HK-2 (cell line): ENCODE measurements at regions not wholly inside any gene's neighbourhood (a gene's known extent, or its start where the extent isn't known, plus 50 kb on each side); places are given as distances from the start of the nearest gene placed in this dataset.
"Not testable (repeated sequence)": the region's sequence is repeated elsewhere in the genome, so short reads cannot be mapped to it uniquely, and the experiment has no call there.

Experiments
- DNase-seq: peaks from one replicate; pipeline ENCODE4 v3.0.0-alpha.2; 2018; ENCODE audit not compliant: unreplicated experiment

GRCh38 chr1:30095051-30095450 lies 628.3 kb downstream of the MATN1 start:
- DNase-seq: no peak

DNA sequence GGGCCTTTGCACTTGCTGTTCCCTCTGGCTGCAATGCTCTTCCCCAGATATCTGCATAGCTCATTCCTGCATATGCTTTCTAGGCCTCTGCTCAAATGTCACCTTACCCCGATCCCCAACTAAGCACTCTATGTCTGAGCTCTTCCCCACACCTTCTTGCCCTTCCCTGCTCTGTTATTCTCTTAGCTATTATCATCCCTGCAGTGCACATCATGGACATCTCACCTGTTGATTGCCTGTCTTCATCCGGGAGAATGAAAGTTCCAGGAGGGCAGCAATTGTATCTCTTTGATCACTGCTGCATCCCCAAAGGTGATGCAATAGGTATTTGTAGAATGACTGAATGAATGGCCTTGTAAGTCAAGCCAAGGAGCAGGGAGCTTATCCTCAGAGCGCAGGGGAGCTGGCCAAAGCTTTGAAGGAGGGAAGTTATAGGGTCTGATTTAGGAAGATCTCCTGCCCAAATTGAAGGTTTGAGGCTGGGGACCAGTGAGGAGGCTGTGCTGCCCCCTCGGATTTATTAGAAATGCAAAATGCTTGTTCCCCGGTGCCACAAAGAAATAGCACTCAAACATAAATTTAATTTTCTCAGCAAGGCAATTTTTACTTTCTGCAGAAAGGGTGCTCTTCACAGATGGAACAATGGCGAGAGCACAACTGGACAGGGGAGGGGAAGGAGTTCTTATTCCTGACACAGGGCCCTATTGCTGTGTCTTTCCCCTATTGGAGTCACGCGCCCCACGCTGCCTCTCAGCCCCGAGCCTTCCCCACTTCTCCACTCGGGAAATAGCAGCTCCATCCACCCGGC lies 631.1 kb downstream of the MATN1 start:
- no peak for DNase-seq

- no peak for DNase-seq
These were observed 633.1 kb downstream of the MATN1 start for GRCh38 chr1:30090162-30090820.

DNA sequence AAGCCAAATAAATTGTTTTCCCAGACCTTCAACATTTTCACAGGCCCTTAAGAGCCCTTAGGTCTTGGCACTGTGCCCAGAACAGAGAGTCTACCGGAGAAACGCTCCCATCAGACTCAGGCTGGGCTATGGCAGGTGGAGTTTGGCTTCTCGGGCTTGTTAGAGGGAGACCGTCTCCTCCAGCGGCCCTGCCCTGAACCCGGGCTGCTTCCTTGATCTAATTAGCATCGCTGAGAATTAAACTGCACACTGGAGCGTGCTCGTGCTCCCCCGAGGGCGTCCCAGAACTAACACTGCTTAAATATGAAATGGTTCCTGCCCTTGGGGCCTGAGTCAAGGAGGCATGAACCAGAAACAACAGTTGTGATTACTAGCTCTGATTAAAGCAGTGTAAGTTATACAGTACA lies 634.4 kb downstream of the MATN1 start:
- DNase-seq: no peak

DNA sequence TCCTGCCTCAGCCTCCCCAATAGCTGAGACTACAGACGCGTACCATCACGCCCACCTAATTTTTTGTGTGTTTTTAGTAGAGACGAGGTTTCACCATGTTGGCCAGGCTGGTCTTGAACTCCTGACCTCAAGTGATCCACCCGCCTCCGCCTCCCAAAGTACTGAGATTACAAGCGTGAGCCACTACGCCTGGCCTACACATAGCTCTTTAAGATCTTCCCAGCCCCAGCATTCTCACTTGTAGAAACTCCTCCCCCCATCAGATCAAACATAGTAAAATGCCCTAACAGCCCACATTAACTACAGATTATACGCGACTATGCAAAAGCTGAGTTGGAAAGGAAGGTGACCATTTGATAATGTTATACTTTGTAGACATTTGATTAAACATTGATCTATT lies 634.8 kb downstream of the MATN1 start:
- no peak for DNase-seq

- no peak for DNase-seq
These were observed 635.9 kb downstream of the MATN1 start for GRCh38 chr1:30087465-30087864.

DNA sequence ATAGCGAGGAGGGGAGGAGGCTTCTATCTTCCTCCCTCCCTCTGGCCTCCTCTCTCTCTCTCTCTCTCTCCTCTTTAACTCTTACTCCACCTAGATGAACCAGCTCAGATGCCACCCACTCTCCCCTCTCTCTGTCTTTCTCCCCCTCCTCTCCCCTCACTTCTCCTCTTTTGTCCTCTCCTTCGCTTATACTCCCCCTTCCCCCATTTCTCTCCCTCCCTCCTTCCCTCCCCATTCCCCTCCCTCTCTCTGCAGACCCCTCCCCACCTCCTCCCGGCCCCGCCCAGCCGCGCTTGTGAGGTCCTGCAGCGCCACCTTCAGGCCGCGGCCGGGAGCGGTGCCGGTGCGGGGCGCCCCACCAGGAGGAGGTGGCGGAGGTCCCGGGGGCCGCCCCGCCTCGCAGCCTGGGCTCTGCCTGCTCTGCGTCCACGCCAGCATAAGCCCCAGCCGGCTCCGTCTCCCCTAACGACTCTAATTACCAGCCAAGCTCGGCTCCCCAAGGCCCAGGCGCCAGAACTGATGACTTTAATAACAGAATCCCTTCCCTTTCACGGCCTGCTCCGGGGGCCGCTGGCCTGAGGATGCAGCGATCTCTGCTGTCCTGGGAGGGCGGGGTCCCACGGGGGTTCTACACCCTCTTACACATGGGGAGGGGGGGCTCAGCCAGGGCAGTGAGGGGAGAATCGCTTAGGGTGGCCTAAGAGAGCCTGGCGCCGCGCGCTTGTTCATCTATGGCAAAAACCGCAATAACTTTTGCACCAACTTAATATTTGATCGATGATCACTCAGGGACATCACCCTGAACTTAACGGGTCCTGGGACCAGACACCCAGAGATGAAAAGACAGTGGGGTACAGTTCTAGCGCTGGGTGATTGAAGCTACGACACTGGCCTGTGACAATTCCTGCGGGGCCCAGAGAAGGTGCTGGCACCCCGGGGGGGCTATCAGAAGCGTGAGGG lies 637.3 kb downstream of the MATN1 start:
- no peak for DNase-seq

DNA sequence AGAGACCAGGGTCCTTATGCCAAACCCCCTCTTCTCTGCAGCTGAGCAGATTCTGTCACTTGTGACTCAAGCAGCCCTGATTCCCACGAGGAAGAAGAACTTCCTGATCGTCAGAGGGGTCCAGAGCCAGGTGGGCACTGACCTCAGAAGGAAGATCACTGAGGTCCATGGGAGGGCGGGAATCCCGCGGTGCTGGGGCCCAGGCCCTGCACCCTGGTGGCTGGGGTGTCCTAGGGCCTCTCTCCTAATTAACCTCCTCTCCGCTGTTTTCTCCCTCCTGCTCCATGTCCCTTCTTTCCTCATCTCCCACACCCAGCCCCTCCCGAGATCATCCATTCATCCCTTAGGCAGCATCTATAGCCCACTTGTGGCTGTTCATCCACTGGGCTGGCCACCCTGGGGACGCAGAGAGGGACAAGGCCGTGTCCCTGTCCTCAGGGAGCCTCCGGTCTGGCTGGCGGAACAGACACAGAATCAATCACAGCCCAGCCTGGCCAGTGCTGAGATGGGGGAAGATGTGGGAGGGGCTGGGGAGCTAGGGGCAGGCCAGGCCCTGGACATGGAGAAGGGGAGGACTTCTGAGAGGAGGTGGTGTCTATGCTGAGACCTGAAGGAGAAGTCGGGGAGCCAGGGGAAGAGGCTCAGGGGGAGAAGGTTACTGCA lies 638.3 kb downstream of the MATN1 start:
- no peak for DNase-seq

GRCh38 chr1:30083800-30084464 lies 639.5 kb downstream of the MATN1 start:
- peak; percentile 31 for DNase-seq

DNA sequence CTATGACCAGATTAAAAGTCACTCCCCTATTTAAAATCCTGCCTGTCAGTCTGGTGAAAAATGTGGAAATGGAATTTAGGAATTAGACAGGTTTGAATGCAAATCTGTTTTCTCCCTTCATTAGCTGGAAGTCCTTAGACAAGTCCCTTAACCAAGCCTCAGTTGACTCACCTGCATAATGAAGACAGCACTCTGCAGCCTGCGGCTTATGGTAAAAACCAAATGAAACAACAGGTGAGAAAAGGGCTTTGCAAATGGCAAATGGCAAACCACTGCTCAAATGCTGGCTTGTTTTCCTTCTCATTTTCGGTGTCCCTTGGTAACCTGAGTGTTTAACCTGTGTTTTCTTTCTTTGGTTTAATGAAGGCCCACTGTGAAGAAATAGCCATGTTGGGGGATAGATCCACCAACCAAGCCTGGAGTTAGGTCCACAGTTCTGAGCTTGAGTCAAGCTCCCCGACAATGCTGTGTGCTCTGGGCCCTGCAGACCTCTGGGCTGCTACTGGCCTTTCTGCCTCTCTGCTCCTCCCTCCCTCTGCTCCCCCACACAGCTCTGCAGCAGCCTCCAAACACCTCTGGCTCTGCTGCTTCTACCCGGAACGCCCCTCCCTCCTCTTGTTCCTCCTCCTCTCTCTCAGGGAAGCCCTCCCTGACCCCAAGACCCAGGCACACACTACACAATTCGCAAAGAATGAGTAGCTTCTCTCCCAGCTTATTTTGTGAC lies 641.8 kb downstream of the MATN1 start:
- no peak for DNase-seq

DNA sequence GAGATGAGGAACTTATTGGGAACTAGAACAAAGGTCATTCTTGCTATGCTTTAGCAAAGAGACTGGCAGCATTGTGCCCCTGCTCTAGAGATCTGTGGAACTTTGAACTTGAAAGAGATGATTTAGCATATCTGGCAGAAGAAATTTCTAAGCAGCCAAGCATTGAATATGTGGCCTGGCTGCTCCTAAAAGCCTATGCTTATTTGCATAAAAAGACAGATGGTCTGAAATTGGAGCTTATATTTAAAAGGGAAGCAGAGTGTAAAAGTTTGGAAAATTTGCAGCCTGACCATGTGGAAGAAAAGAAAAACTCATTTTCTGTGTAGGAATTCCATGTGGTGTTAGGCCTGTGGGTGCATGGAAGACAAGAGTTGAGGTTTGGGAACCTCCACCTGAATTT lies 647.5 kb downstream of the MATN1 start:
- not testable (repeated sequence) for DNase-seq

GRCh38 chr1:30068787-30069472 lies 654.5 kb downstream of the MATN1 start:
- no peak for DNase-seq

GRCh38 chr1:30064547-30064946 lies 658.8 kb downstream of the MATN1 start:
- no peak for DNase-seq

DNA sequence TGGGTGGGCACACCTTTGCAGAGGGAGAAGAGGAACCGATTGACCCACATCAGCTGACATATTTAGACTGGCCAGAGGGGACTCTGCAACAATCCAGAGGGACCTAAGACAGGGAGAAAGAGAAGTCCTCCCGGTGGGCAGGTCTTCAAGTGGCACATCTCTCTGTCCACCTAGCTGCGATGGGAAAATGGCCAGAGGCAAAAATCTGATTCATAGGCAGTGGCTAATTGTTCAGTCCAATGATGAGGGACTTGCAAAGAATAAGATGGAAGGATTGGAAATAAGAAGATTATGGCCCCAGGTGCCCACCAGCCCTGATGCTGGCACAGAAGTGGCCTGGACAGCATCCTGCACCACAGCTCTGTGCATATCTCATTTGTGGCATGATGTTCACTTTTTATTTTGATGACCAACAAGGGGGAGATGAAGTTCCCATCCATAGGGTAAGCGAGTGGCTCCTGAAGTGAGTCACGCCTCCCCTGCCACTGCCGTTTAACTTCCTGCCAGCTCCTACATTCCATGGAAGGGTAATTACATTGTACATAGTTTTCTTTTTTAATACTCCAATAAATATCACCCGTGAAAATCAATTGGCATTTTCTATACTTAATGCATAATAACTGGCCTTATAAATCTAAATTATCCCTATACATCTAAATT lies 659.6 kb downstream of the MATN1 start:
- DNase-seq: no peak

DNA sequence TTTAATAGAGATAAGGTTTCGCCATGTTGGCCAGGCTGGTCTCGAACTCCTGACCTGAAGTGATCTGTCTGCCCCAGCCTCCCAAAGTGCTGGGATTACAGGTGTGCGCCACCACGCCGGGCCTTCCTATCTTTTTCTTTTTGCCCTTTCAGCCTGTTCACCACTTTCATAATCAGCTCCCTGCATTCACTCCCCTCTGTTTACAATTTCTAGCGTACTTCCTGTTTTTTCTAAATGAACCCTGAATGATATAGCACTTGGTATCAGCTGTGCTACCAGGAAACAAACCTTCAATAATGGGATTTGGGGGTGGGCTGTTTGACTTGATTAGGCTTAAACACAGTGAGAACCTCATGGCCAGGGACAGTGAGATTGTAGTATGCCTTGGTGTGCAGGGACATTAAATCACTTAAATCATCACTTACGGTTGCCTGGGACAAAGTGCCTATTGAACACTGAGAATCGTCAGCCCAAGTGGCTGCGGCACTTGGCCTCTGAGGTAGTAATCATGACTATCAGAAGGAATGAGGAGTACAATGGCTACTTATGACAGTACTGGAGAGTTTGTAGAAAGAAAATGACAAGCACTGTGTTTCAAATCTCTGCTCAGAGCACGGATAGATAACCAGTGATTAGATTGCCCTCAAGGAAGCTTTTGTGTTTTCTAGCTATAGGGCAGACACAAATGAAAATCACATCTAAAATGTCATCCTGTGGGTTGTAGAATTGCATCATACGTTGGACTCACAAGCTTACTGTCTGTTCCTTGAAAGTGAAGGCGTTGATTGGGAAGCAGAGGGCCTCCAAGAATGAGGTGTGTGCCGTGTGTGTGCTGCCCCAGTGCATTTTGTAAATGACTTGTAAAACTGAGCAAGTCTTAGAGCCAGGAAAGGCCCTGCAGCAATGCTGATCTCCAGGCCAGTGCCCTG lies 661.8 kb downstream of the MATN1 start:
- DNase-seq: no peak

GRCh38 chr1:30060738-30061137 lies 662.6 kb downstream of the MATN1 start:
- DNase-seq: no peak

DNA sequence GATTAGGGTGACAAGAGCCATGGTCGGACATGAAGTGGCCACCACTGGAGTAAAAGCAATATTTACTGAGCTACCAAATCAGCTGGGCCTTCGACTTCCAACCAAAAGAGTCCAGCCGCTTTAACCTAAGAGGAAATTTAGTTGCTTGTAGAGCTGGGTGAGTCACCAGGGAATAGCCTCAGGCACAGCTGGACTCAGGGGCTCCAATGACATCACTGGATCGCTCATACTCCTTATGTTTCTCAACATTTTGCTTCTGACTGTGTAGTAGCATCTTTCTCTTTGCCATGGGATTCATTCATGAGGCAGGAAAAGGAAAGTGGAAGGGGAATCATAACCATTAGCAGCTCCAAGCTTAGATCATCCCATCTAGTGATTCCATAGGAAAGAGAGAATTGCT lies 664.4 kb downstream of the MATN1 start:
- no peak for DNase-seq

GRCh38 chr1:30054126-30054525 lies 669.3 kb downstream of the MATN1 start:
- no peak for DNase-seq
